Gastrocnemius medialis (tissue), 4 donors: ENCODE measurements at regions not wholly inside any gene's neighbourhood (a gene's known extent, or its start where the extent isn't known, plus 50 kb on each side); places are given as distances from the start of the nearest gene placed in this dataset.

Experiments
- CTCF ChIP-seq, 5 experiments: fragments of 450-650 bp in 3 of 5; fragments of 200-600 bp in 2 of 5; sonication (generic) in 2 of 5; IDR thresholded peaks in 4 of 5; conservative IDR thresholded peaks in 1 of 5; 1 replicate in 4 of 5; 2 replicates in 1 of 5; pipeline ENCODE4 v1.5.1; 2016 to 2019; ENCODE audit warnings: antibody characterized with exemption in 5 of 5, mild to moderate bottlenecking in 3 of 5, moderate library complexity in 3 of 5
- POLR2A ChIP-seq, 2 donors: fragments of 450-650 bp; IDR thresholded peaks; one replicate each; pipeline ENCODE4 v1.6.1; 2017; ENCODE audit warnings: antibody characterized with exemption in 2 of 2, mild to moderate bottlenecking in 2 of 2, moderate library complexity in 2 of 2

DNA sequence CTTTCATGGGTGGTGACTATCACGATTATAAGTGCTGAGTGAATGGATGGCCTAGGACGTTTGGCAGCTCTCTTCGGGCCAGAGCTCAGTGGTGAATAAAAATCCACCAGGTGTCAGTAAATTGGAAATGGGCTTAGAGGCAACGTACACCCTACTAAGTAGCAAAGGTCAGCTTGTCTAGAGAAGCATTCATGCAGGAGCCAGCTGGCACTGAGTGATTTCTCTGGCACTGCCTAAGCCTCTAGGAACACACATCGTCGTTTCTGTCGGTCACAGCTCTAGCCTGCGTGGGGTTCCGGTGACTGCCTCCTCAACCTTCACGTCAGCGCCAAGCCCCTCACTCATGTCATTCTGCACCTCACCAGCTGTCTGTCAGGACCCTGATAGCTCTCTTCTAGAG, 192.4 kb upstream of the NTM start:
- TF ChIP-seq CTCF (IDR thresholded peaks at IDR 0.05 in 4 of 5, conservative IDR thresholded peaks at IDR 0.05 in 1 of 5) (no peak), POLR2A (IDR thresholded peaks at IDR 0.05) (no peak)
